GM21447 (cell line): ENCODE measurements at regions not wholly inside any gene's neighbourhood (a gene's known extent, or its start where the extent isn't known, plus 50 kb on each side); places are given as distances from the start of the nearest gene placed in this dataset.
"Not testable (repeated sequence)": the region's sequence is repeated elsewhere in the genome, so short reads cannot be mapped to it uniquely, and the experiment has no call there.

Source experiments
- ATAC-seq: cut with Tn5 transposase; IDR thresholded peaks from one replicate; pipeline ENCODE4 v1.9.1; 2021; ENCODE audit not compliant: unreplicated experiment

- no peak for ATAC-seq
Measured at GRCh38 chr4:174080361-174080760, 203.1 kb downstream of the FBXO8 start.

- ATAC-seq = no peak
Measured at GRCh38 chr4:174071595-174071994, 211.9 kb downstream of the FBXO8 start.

- no peak for ATAC-seq
Measured at GRCh38 chr4:174069848-174070330, 213.6 kb downstream of the FBXO8 start.

- no peak for ATAC-seq
Measured at GRCh38 chr4:174066611-174067205, 216.8 kb downstream of the FBXO8 start.

GRCh38 chr4:174062831-174063230, 220.6 kb downstream of the FBXO8 start:
- no peak for ATAC-seq

- no peak for ATAC-seq
Measured at GRCh38 chr4:174061026-174061425, 222.4 kb downstream of the FBXO8 start.

- ATAC-seq = peak; percentile 50
Measured at GRCh38 chr4:174058846-174059245, 224.6 kb downstream of the FBXO8 start.

- ATAC-seq = no peak
Measured at GRCh38 chr4:174056959-174057358, 226.5 kb downstream of the FBXO8 start.

GRCh38 chr4:174055344-174055743, 228.1 kb downstream of the FBXO8 start:
- ATAC-seq = no peak

- no peak for ATAC-seq
Measured at GRCh38 chr4:174053895-174054294, 229.6 kb downstream of the FBXO8 start.

GRCh38 chr4:174047363-174047762, 236.1 kb downstream of the FBXO8 start:
- no peak for ATAC-seq

GRCh38 chr4:174045829-174046228, 237.6 kb downstream of the FBXO8 start:
- ATAC-seq = not testable (repeated sequence)

- ATAC-seq = no peak
Measured at GRCh38 chr4:174045381-174045780, 238.1 kb downstream of the FBXO8 start.

GRCh38 chr4:174041555-174042105, 241.8 kb downstream of the FBXO8 start:
- ATAC-seq = no peak

GRCh38 chr4:174040287-174040686, 243.2 kb downstream of the FBXO8 start:
- no peak for ATAC-seq

GRCh38 chr4:174038481-174038880, 245.0 kb downstream of the FBXO8 start:
- ATAC-seq = no peak

- no peak for ATAC-seq
Measured at GRCh38 chr4:174037631-174038030, 245.8 kb downstream of the FBXO8 start.

- ATAC-seq = no peak
Measured at GRCh38 chr4:174037049-174037448, 246.4 kb downstream of the FBXO8 start.

GRCh38 chr4:174036576-174036975, 246.9 kb downstream of the FBXO8 start:
- ATAC-seq = no peak

GRCh38 chr4:174036111-174036510, 247.4 kb downstream of the FBXO8 start:
- ATAC-seq = no peak

GRCh38 chr4:174023641-174024040, 259.8 kb downstream of the FBXO8 start:
- no peak for ATAC-seq

GRCh38 chr4:174018236-174018635, 265.2 kb downstream of the FBXO8 start:
- no peak for ATAC-seq

- no peak for ATAC-seq
Measured at GRCh38 chr4:174016251-174016650, 267.2 kb downstream of the FBXO8 start.
